CD4-positive, alpha-beta T cell treated with Interleukin-4 for 4 hours (primary cell): ENCODE measurements at regions not wholly inside any gene's neighbourhood (a gene's known extent, or its start where the extent isn't known, plus 50 kb on each side); places are given as distances from the start of the nearest gene placed in this dataset.
A peak's percentile ranks its signal among the peaks of the same experiment; 100 is the strongest.

Experiments used
- DNase-seq: peaks from one replicate; pipeline ENCODE4 v3.0.0-alpha.2; 2020

GRCh38 chr12:41737423-41737822, 407.3 kb downstream of the GXYLT1 start:
- DNase-seq, result no peak

GRCh38 chr12:41736436-41736835, 408.2 kb downstream of the GXYLT1 start:
- no peak for DNase-seq

- DNase-seq, result no peak
Measured at GRCh38 chr12:41731691-41732090, 413.0 kb downstream of the GXYLT1 start.

GRCh38 chr12:41731061-41731460, 413.6 kb downstream of the GXYLT1 start:
- no peak for DNase-seq

- no peak for DNase-seq
Measured at GRCh38 chr12:41724216-41724615, 420.5 kb downstream of the GXYLT1 start.

GRCh38 chr12:41719214-41719613, 425.5 kb downstream of the GXYLT1 start:
- DNase-seq, result no peak

- no peak for DNase-seq
Measured at GRCh38 chr12:41715256-41715655, 429.4 kb downstream of the GXYLT1 start.

- DNase-seq, result no peak
Measured at GRCh38 chr12:41709463-41710285, 435.0 kb downstream of the GXYLT1 start.

- DNase-seq, result no peak
Measured at GRCh38 chr12:41709012-41709411, 435.7 kb downstream of the GXYLT1 start.

GRCh38 chr12:41706376-41706775, 438.3 kb downstream of the GXYLT1 start:
- DNase-seq, result no peak

GRCh38 chr12:41701943-41702601, 442.6 kb downstream of the GXYLT1 start:
- DNase-seq, result no peak

- no peak for DNase-seq
Measured at GRCh38 chr12:41700940-41701339, 443.7 kb downstream of the GXYLT1 start.

GRCh38 chr12:41699658-41700057, 445.0 kb downstream of the GXYLT1 start:
- no peak for DNase-seq

- no peak for DNase-seq
Measured at GRCh38 chr12:41697161-41697560, 447.5 kb downstream of the GXYLT1 start.

- peak; percentile 10 for DNase-seq
Measured at GRCh38 chr12:41684997-41685396, 459.7 kb downstream of the GXYLT1 start.

- no peak for DNase-seq
Measured at GRCh38 chr12:41683513-41684240, 461.0 kb downstream of the GXYLT1 start.

- no peak for DNase-seq
Measured at GRCh38 chr12:41683023-41683422, 461.7 kb downstream of the GXYLT1 start.

GRCh38 chr12:41681898-41682297, 462.8 kb downstream of the GXYLT1 start:
- no peak for DNase-seq

- DNase-seq, result no peak
Measured at GRCh38 chr12:41680155-41680554, 464.5 kb downstream of the GXYLT1 start.

- no peak for DNase-seq
Measured at GRCh38 chr12:41663598-41664265, 475.6 kb downstream of the PDZRN4 start.

GRCh38 chr12:41661141-41661765, 473.1 kb downstream of the PDZRN4 start:
- no peak for DNase-seq

GRCh38 chr12:41656454-41656853, 468.3 kb downstream of the PDZRN4 start:
- no peak for DNase-seq
